HEK293 (cell line): ENCODE measurements at regions not wholly inside any gene's neighbourhood (a gene's known extent, or its start where the extent isn't known, plus 50 kb on each side); places are given as distances from the start of the nearest gene placed in this dataset.

ENCODE experiments used
- CTCF ChIP-seq: fragments of 450-650 bp; formaldehyde crosslinking; IDR thresholded peaks from 2 replicates; pipeline ENCODE4 v1.5.1; 2016; ENCODE audit warnings: missing biosample characterization, missing genetic modification characterization
- GLI2 ChIP-seq: fragments of 450-650 bp; formaldehyde crosslinking; IDR thresholded peaks from 2 replicates; pipeline ENCODE4; 2017; ENCODE audit warnings: missing biosample characterization, missing genetic modification characterization, low read depth, borderline replicate concordance
- KLF16 ChIP-seq: fragments of 450-650 bp; formaldehyde crosslinking; IDR thresholded peaks from 2 replicates; pipeline ENCODE4 v1.5.1; 2017; ENCODE audit warnings: missing biosample characterization, missing genetic modification characterization
- KLF7 ChIP-seq: fragments of 450-650 bp; formaldehyde crosslinking; IDR thresholded peaks from 2 replicates; pipeline ENCODE4 v1.5.1; 2016; ENCODE audit warnings: missing biosample characterization, missing genetic modification characterization, borderline replicate concordance
- MYNN ChIP-seq: fragments of 450-650 bp; formaldehyde crosslinking; IDR thresholded peaks from 2 replicates; pipeline ENCODE4 v1.5.1; 2016; ENCODE audit warnings: missing biosample characterization, missing genetic modification characterization, borderline replicate concordance
- REST ChIP-seq: fragments of 450-650 bp; formaldehyde crosslinking; IDR thresholded peaks from 2 replicates; pipeline ENCODE4 v1.5.1; 2016; ENCODE audit warnings: missing biosample characterization, missing genetic modification characterization
- SP3 ChIP-seq: fragments of 450-650 bp; formaldehyde crosslinking; IDR thresholded peaks from 2 replicates; pipeline ENCODE4 v1.5.1; 2016; ENCODE audit warnings: missing biosample characterization, missing genetic modification characterization
- YY1 ChIP-seq: fragments of 450-650 bp; formaldehyde crosslinking; IDR thresholded peaks from 2 replicates; pipeline ENCODE4 v1.5.1; 2018; ENCODE audit warnings: missing biosample characterization, missing genetic modification characterization
- ZBTB20 ChIP-seq: fragments of 450-650 bp; formaldehyde crosslinking; IDR thresholded peaks from 2 replicates; pipeline ENCODE4 v1.5.1; 2016; ENCODE audit warnings: missing biosample characterization, missing genetic modification characterization
- ZNF140 ChIP-seq: fragments of 450-650 bp; formaldehyde crosslinking; IDR thresholded peaks from 2 replicates; pipeline ENCODE4 v1.5.1; 2016; ENCODE audit warnings: missing biosample characterization, missing genetic modification characterization
- ZNF16 ChIP-seq: fragments of 450-650 bp; formaldehyde crosslinking; IDR thresholded peaks from 2 replicates; pipeline ENCODE4 v1.5.1; 2016; ENCODE audit warnings: low read depth, missing biosample characterization, missing genetic modification characterization
- ZNF610 ChIP-seq: fragments of 450-650 bp; formaldehyde crosslinking; IDR thresholded peaks from 2 replicates; pipeline ENCODE4 v1.5.1; 2016; ENCODE audit warnings: missing biosample characterization, missing genetic modification characterization, borderline replicate concordance
- ZNF664 ChIP-seq: fragments of 450-650 bp; formaldehyde crosslinking; IDR thresholded peaks from 2 replicates; pipeline ENCODE4 v1.5.1; 2016; ENCODE audit warnings: missing biosample characterization, missing genetic modification characterization
- ZNF768 ChIP-seq: fragments of 450-650 bp; formaldehyde crosslinking; IDR thresholded peaks from 2 replicates; pipeline ENCODE4 v1.5.1; 2018; ENCODE audit warnings: missing biosample characterization, mild to moderate bottlenecking, missing genetic modification characterization

GRCh38 chr9:78697618-78698017, 400.7 kb downstream of the PSAT1 start:
- TF ChIP-seq MYNN (tag by site-specific recombination): no peak
- TF ChIP-seq CTCF (tag by site-specific recombination): no peak
- no peak for TF ChIP-seq ZNF140 (tag by site-specific recombination)
- TF ChIP-seq ZNF16: no peak
- TF ChIP-seq REST: no peak
- no peak for TF ChIP-seq YY1 (tag by site-specific recombination)
- no peak for TF ChIP-seq SP3 (tag by site-specific recombination)
- no peak for TF ChIP-seq GLI2 (tag by site-specific recombination)
- TF ChIP-seq KLF7 (tag by site-specific recombination): no peak
- no peak for TF ChIP-seq ZNF768
- TF ChIP-seq ZBTB20 (tag by site-specific recombination): no peak
- TF ChIP-seq KLF16 (tag by site-specific recombination): no peak
- no peak for TF ChIP-seq ZNF610
- TF ChIP-seq ZNF664 (tag by site-specific recombination): no peak
